AG08395 (cell line): ENCODE measurements at regions not wholly inside any gene's neighbourhood (a gene's known extent, or its start where the extent isn't known, plus 50 kb on each side); places are given as distances from the start of the nearest gene placed in this dataset.

Source experiments
- DNase-seq: peaks from one replicate; pipeline ENCODE4 v3.0.0; 2012; ENCODE audit warnings: mixed read lengths, low spot score

- peak; percentile 62 for DNase-seq
These were observed 191.0 kb downstream of the C1D start for GRCh38 chr2:67871686-67872412.

- DNase-seq = no peak
These were observed 190.3 kb downstream of the C1D start for GRCh38 chr2:67872481-67872880.

GRCh38 chr2:67873916-67874315 is 188.9 kb downstream of the C1D start:
- no peak for DNase-seq

GRCh38 chr2:67876176-67876575 is 186.6 kb downstream of the C1D start:
- DNase-seq = peak; percentile 44

GRCh38 chr2:67877301-67877700 is 185.5 kb downstream of the C1D start:
- DNase-seq = no peak

GRCh38 chr2:67878743-67879142 is 184.1 kb downstream of the C1D start:
- DNase-seq = no peak

GRCh38 chr2:67879586-67880290 is 183.1 kb downstream of the C1D start:
- DNase-seq = peak; percentile 42

- no peak for DNase-seq
These were observed 182.5 kb downstream of the C1D start for GRCh38 chr2:67880291-67880761.

GRCh38 chr2:67881816-67882215 is 181.0 kb downstream of the C1D start:
- DNase-seq = no peak

- DNase-seq = no peak
These were observed 179.3 kb downstream of the C1D start for GRCh38 chr2:67883316-67884087.

GRCh38 chr2:67888351-67889005 is 174.3 kb downstream of the C1D start:
- no peak for DNase-seq

- DNase-seq = no peak
These were observed 173.7 kb downstream of the C1D start for GRCh38 chr2:67889056-67889455.

GRCh38 chr2:67891642-67892041 is 171.2 kb downstream of the C1D start:
- DNase-seq = no peak

- DNase-seq = no peak
These were observed 170.4 kb downstream of the C1D start for GRCh38 chr2:67892339-67892846.

GRCh38 chr2:67895227-67895941 is 167.4 kb downstream of the C1D start:
- no peak for DNase-seq

- no peak for DNase-seq
These were observed 166.7 kb downstream of the C1D start for GRCh38 chr2:67896076-67896475.

GRCh38 chr2:67896476-67896875 is 166.3 kb downstream of the C1D start:
- no peak for DNase-seq

- peak; percentile 60 for DNase-seq
These were observed 164.2 kb downstream of the C1D start for GRCh38 chr2:67898595-67898994.

GRCh38 chr2:67899187-67899586 is 163.6 kb downstream of the C1D start:
- no peak for DNase-seq

- DNase-seq = no peak
These were observed 162.0 kb downstream of the C1D start for GRCh38 chr2:67900826-67901225.

- no peak for DNase-seq
These were observed 158.2 kb downstream of the C1D start for GRCh38 chr2:67904566-67904965.
